ENCODE measurements at regions not wholly inside any gene's neighbourhood (a gene's known extent, or its start where the extent isn't known, plus 50 kb on each side); places are given as distances from the start of the nearest gene placed in this dataset.
A peak's percentile ranks its signal among the peaks of the same experiment; 100 is the strongest.

DNA sequence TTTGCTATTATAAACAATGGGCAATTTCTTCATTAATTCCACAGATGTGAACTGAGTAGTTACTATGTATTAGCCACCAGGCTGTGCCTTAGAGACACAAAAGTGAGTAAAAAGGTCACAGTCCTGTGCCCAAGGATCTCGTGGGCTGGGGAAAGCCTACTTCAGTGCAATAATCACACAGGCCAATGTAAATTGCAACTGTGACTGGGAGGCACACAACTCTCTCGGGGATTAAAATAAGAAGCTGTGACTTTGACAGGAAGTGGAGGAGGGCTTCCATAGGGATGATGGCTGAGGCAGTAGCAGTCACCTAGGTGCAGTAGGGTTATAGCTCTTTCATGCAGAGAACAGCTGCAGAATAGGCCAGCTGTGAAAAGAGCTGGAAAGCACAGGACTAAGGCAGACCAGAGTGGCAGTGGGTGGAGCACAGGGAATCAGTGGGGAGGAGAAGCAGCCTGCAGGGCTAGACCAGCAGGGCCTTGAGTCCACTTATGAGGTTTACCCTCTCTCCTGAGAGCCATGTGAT is 121.9 kb downstream of the MAB21L3 start:
- no peak for DNase-seq (ENCODE audit: low read depth)

DNA sequence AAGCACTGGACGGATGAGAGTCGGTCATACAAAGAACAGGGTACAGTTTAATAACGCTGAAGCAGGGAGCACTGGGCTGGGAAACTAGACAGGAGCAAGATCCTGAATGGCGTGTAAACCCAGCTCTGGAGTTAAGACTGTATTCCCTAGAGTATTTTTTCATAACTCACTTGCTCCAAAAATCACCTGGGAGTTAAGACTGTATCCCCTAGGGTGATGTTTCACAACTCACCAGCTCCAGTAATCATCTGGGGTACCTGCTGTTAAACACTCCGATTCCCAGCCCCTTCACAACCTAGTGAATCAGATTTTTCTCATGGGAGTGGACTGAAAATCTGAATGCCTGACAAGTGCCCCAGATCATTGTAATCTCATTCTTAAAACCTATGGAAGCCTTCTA is 123.2 kb downstream of the MAB21L3 start:
- no peak for DNase-seq (ENCODE audit: low read depth)

DNA sequence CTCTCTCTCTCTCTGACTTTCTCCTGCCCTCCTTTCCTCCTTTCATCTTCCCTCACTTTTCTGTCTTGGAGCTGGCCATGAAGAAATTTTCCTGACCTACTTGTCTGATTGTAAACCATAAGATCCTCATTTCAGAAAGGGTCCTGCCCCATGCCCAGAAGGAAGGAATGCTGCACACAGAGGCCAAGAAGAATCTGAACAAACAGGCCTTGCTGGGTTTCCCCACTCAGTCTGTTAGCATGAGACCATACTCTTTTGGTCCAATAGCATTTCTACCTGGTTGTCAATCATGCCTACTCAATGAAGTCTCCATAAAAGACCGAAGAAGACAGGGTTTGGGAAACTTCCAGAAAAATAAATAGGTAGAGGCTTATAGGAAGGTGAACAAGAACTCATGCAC is 128.7 kb downstream of the MAB21L3 start:
- DNase-seq (ENCODE audit: low read depth), result no peak

DNA sequence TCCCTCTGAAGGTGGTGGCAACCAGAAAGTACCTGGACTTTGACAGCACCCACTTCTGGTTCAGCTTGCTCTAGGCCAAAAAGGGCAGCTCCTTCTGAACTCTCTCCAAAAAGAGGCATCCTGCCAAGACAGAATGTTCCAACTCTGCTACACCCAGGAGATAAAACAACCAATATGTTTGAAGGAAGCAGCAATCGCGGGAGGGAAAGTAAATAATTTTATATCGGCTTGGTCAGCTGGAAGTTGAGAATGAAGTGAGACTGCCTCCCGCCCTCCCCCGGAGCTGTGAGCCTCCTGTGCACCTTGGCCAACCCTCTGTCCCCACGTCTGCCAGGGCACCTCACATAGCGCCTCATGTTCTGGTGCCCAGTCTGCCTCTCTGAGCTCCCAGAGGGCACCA is 130.3 kb upstream of the ATP1A1 start:
- DNase-seq (ENCODE audit: low read depth), result no peak

DNA sequence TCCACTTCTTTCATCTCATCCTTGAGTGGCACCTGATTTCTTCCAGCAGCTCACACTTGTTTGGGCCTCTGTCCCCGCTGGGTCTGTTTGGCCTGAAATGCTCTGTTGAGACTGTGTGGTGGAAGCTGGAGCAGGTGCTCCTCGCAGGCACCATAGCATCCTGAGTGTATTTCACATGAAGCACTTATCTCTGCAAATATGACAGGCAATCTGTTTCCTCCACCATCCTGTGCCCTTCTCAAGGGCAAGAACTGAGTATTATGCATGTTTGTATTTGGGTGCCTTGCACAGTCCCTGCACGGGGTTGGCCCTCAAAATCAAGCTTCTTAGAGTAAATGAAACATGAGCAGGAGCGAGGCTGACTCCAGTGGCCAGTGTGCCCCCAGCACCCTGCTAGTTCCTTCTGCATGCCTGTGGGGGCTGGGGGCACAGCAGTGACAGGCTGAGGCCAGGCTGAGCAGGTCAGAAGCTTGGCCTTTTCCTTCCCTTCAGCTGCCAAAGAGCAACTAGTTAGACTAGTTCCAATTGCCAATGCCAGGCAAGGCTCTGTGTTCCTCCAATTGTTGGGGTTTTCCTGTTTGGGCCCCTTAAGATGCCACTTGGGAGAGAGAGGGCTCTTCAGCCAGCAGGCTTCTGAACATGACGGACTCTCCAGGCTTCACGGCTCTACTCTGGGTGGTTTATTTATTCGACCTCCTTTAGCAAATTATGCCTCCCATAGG is 129.6 kb upstream of the ATP1A1 start:
- DNase-seq (ENCODE audit: low read depth), result no peak

DNA sequence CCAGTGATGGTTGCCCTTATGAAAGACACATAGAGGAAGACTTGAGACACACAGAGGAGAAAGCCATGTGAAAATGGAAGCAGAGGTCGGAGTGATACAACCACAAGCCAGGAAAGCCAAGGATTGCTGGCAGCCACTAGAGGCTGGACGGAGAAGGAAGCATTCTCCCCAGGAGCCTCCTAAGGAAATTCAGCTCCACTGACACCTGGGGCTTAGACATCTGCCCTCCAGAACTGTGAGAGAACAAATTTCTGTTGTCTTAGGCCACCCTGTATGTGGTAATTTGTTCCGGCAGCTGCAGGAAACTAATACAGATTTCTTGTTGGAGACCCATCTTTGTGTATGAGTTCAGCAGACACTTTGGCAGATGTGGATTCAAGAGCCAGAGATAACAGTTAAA is 126.9 kb upstream of the ATP1A1 start:
- DNase-seq (ENCODE audit: low read depth), result no peak

DNA sequence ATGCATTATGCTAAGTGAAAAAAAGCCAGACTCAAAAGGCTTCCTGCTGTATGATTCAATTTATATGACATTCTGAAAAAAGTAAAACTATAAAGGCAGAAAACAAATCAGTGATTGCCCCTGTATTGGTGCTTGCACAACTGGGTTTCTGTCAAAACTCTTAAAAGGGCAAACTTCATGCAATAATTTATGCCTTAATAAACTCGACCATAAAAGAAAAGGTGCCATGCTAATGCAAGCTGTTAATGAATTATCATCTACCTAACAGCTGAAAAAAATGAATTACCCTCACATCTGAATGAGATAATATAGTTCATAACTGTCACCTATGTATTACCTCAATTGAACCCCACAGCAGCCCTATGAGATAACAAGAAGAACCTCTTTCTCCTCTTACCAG is 120.8 kb upstream of the ATP1A1 start:
- DNase-seq (ENCODE audit: low read depth), result no peak

DNA sequence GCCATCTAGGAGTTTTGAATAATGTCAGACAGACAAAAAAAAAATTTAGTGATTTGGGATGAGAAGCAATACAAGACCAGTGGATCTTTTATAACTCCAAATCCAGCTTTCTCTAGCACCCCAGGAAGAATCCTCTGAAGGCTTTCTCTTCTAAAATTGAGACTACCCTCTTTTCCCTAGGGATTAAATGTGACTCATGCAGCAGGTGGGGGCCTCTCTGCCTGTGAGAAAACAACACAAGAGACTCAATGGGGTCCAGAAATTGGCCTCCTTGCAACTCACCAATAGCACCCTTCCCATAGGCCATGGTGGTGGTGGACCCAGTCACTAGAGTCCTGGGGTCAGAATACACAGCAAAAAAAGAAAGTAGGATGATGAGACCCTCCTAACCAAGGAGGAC is 120.3 kb upstream of the ATP1A1 start:
- DNase-seq (ENCODE audit: low read depth), result no peak

DNA sequence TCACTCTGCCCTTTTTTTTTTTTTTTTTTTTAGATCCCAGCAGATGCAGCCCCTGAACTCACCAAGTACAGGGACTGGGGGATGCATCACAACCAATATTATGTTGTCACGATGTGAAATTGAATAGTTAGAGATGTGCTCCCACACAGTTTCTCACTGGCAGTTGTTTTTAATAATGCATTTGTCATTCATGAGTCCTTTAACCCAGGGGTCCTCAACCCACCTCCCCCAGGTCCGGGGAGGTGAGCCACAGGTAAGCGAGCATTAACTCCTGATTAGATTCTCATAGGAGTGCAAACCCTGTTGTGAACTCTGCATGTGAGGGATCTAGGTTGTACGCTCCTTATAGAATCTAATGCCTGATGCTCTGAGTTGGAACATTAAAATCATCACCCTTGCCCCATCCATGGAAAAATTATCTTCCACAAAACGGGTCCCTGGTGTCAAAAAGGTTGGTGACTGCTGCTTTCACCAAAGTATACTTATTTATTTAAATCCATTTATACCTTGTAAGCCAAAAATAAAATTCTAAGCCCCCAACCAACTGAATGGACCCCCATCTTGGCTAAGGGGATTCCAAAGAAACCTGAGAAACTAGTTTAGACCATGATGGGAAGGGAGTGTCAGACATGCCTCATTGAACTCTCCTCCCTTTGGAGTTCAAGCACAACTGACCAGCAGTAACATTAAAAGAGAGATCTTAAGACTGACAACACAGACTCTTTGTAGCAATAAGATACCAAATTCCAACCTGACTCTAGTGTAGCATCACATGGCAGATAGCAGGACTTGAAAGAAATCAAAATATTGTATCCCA is 119.3 kb upstream of the ATP1A1 start:
- no peak for DNase-seq (ENCODE audit: low read depth)

DNA sequence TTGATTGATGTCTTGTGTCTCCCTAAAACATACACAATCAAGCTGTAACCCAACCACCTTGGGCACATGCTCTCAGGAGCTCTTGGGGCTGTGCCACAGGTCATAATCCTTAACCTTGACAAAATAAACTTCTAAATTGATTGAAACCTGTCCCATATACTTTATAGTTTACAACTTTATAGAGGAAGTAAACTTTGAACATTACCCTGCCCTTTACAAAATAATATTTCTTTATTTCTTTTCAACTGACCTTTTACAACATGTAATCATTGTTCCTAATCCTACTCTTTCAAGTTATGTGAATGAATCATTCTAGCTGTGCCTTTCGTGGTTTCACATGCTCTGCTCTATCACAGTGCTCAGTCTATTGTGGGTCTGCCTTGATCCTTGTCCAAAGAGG is 118.3 kb upstream of the ATP1A1 start:
- DNase-seq (ENCODE audit: low read depth), result no peak

DNA sequence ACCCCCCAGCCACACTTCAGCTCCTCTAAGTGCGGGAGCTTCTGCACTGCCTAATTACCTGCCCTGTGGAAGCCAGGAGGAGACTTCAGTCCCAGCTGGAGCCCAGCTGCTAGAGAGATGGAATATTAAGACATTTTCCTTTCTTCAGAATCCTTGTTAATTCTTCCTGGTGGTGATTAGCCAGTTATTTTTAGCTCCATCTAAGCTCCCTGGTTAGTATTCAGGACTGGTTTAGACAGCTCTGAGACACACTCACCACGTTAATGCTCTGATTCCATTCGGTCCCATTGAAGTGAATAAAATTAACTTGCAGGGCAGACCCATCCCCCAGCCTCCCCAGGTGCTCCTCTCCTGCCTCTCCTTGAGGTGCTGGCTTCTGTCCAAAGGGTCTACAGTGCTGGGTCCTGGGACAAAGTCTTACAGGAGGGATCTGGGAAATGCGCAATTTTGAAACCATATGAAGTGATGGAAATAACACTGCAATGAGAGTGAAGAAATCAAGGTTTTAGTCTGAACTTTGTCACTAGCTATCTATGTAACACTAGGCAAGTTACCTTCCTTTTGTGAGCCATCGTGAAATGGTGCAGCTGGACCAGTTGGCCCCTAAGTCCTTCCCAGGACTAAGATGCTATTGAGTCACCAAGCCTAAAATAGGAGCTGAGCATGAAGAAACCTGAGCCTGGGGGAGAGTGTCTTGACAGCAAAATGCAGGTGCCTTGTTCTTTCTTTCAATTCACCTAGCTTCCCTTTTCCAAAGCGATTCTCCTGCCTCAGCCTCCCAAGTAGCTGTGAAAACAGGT is 117.4 kb upstream of the ATP1A1 start:
- DNase-seq (ENCODE audit: low read depth), result no peak

DNA sequence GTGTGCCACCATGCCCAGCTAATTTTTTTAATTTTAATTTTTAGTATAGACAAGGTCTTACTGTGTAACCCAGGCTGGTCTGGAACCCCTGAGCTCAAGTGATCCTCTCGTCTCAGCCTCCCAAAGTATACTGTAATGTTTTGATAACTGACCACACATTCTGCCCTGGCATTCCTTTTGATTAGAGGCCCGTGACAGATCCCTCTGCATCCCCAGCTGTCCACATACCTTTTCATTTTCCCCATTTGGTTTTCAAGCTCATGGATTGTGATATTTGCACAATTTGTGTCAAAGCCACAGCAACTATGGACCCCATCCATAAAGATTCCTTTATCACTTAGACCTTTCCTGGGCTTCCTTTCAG is 116.8 kb upstream of the ATP1A1 start:
- DNase-seq (ENCODE audit: low read depth), result peak; percentile 10

DNA sequence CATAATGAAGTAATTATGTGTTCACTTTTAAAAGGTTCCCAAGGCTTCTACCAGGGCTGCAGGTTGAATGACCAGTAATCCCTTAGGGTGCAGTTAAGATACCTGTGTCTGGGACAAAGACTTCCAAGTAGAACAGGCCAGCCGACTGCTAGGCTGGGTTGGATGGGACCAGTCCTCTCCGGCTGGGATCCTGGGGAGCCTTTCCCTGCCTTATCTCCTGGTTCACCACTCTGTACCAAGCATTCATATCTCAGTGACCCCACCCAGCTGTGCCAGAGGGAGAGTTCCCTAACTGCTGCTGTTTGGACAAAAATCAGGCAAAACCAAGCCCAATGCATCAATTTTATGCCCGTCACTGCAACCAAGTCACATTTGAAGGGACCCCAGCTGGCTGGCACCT is 116.2 kb upstream of the ATP1A1 start:
- no peak for DNase-seq (ENCODE audit: low read depth)

DNA sequence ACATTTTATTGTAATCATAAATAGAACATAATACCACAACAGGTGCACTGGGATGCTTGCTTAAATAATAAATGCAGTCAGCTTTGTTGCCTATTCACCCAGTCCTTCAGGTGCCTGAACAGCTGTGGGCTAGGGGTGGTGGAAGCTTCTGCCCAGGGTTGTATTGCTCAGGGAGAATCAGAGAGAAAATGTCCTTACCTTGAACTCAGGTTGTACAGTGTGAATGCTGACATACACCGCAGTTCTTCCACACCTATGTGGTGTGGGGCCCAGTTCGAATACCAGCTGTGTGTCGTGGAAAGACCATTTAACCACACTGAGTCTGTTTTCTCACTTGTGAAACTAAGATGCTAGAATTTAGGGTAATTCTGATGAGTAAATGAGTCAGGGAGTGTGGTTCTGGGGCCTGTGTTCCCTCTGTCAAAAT is 115.7 kb upstream of the ATP1A1 start:
- DNase-seq (ENCODE audit: low read depth), result no peak

DNA sequence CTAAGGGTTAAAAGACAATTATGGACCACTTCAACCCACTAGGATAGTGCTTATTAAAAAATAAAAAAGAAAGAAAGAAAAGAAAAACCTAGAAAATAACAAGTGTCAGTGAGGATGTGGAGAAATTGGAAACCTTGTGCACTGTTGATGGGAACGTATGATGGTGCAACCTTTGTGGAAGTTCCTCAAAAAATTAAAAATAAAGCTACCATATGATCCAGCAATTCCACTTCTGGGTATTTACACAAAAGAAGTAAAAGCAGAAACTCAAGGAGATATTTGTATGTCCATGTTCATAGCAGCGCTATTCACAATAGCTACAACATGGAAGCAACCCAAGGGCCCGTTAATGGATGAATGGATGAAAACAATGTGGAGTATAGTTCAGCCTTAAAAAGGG is 115.2 kb upstream of the ATP1A1 start:
- DNase-seq (ENCODE audit: low read depth), result no peak

DNA sequence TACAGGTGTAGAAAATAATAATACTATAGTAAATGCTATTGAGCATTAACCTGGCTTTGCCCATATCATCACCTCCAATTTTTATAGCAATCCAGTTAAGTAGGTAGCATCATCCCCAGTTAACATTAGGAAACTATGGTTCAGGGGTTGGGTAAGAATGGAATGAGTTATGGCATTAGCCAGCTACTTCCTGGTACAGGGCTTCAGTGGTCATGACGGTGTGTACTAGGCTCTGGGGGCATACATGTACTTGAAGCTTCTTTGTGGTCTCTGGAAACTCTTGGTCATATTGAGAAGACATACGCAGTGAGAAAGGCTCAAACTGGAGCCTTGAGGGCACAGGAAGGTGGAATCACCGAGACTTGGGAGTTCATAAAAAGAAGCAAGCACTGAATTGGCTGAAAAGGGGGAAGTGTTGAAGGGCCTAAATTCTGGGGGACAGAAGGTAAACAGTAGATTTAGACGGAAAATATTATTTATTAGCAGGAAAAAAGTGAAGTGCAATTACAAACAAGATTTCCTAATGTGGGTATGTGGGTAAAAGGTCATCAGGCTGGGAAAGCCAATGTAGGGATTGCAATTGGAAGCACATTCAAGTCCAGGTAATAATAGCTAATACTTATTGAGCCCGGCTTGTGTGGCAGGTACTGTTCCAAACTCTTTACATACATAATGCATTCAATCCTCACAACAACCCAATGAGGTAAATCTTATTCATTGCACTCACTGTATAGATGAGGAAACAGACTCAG is 114.2 kb upstream of the ATP1A1 start:
- no peak for DNase-seq (ENCODE audit: low read depth)

DNA sequence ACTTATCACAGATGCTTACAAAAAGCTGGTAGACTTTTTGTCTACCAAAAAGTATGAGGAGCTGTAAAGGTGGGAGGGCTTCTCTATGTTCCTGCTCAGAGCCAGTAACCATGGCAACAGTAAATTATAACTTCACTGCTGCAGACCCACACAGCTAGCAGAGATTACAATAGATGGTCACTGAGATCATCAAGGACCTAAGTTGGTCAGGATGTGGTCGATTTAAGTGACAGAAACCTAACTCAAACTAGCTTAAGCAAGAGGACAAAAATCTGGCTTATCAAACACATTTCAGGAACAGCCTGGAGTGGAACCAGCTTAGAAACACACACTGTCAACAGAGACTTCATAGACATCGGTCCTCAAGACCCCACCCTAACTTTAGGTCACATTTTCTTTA is 113.4 kb upstream of the ATP1A1 start:
- DNase-seq (ENCODE audit: low read depth), result no peak

DNA sequence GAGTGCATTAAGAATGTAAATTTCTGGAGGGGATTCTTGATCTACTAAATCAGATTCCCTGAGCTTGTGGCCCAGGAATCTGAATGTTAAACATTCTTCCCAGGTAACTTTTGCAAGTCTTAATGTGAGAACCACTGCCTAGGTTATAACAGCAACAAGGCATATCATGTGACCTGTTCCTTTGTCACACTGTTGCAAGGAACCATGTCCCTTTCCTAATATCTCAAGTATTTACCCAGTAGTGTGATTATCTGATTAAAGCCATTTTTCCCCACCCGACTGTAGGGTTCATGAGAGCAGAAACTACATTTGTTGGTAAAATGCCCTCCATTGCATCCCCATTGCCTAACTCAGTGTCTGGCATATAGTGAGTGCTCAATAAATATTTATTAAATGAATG is 112.9 kb upstream of the ATP1A1 start:
- no peak for DNase-seq (ENCODE audit: low read depth)

DNA sequence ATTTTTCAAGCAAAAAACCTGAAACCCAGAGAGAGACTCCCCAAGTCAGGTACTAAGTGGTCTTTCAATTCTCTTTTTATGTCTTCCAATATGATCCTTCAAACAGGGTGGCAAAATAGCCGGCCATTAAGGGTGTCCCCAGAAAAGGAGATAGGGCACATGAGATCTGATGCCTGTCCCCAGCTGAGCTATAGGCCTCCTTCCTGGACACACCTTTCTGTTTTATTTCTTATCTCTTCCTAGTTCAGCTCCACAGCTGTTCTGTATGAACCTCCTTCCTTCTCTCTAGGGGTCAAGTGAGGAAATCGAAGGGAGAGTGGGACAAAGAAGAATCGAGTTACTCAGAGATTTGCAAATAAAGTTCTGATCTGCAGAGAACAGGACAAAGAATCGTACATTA is 112.4 kb upstream of the ATP1A1 start:
- no peak for DNase-seq (ENCODE audit: low read depth)

DNA sequence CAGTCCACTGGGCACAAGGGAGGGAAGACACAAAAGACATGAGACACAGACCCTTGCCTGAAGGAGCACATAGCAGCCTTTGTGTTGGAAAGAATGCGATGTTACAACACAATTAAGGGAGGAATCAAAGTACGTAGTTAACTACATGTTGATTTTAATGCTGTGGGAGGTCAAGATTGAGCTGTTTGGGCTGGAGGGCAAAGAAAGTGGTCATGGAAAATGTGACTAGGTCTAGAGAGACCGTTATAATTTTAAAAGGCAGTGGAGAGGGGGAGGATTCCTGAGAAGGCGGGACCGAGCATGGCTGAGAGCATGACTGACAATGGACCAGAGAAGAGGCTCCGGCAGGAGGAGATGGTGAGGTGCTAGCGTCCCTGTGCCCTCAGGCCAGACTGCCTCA is 111.8 kb upstream of the ATP1A1 start:
- DNase-seq (ENCODE audit: low read depth), result peak; percentile 25

DNA sequence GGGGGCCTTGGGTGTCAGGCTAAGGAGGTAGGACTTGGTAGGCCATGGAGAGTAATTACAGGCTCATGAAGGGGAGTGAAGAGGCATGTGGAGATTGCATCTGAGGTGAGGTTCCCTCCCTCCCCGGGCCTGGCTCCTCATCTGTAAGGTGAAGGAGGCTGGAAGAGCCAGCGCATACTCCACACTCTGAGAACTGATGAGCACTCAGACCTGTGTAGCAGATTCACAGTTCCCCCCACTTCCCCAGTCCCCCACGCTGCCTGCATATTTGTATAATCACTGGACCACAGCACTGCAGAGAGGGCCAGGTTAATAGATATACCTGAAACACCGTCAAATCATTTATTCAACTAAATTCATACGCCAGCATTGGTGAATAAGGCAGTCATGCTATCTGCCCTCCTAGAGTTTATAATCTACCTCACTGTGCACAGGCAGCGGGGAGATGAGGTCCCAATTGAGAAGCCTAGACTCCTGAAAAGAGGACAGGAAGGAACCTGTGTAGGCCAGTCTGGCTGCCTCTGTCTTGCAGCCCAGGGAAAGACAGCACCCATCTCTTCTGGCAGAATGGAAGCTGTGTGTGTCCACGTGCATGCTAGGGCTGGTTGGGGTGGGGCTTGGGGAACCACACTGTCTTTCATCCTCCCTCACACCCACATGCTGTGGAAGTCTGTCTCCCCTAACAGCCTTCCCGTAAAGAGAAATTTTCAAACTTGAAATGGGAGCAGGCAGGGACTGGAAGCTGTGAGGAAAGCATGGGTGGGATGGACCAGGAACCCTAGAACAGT is 110.6 kb upstream of the ATP1A1 start:
- DNase-seq (ENCODE audit: low read depth), result no peak
